Nucleus accumbens (tissue), 56 donors: ENCODE measurements at regions not wholly inside any gene's neighbourhood (a gene's known extent, or its start where the extent isn't known, plus 50 kb on each side); places are given as distances from the start of the nearest gene placed in this dataset.
A peak's percentile ranks its signal among the peaks of the same experiment; 100 is the strongest.

Source experiments
- DNase-seq, 56 donors: peaks; one replicate each; lab custom pipeline; 2025; lab: John Stamatoyannopoulos, UW

DNA sequence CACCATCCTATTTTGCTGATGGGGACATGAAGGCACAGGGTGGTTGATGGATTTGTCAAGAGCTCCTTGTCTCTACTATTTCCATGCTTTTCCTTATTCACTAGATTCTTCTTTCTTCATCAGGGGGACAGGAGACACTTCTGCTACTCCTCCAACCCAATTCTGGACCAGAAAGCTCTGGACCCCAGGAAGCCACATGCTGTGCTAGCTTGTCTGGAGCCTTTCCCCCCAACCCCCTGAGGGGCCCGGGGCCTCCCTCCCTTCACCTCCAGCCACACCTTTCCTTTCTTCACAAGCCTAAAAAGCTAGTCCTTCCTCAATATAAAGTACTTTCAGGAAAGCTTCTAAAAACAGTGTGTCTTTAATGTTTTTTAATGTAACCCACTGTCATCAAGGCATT lies 75.1 kb upstream of the CAPRIN2 start:
- DNase-seq: no peak

DNA sequence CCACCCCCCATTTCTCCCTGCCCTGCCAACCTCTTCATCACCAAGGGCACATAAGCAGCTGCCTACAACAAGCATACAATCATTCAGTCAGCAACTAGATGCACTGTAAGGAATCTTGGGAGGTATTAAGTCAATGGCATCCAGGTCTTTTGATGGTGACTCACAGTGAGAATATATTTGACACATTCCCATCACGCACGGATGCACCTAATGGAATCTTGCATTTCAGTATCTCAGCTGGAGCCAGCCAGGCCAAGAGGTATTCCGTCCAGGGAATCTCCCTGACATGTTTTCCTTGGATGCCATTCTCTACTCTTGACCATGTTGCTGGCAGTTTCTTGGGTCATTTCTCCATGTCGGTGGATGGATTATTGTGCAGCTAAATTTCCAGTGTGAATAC lies 73.9 kb upstream of the CAPRIN2 start:
- DNase-seq: no peak

- no peak for DNase-seq
Observed at GRCh38 chr12:30827101-30828066, 72.6 kb upstream of the CAPRIN2 start.

GRCh38 chr12:30826276-30826675 lies 71.5 kb upstream of the CAPRIN2 start:
- no peak for DNase-seq

GRCh38 chr12:30825341-30825740 lies 70.6 kb upstream of the CAPRIN2 start:
- DNase-seq: no peak

DNA sequence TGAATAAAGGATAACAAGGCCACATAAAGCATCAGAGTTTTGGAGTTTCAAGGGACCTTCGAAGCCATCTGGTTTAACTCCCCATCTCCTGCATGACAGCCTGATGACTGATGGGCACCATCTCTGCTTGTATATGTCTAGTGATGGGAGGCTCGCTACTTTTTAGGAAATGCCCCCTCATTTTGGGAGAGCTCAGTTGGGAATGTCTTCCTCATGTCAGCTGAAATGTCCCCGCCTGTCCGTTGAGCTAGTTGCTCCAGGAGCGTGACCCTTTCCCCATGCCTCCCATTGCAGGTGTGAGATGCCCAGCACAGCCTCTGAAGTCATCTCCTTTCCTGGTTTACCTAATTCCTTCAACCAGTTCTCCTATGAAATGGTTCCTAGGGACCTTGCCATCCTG lies 69.6 kb upstream of the CAPRIN2 start:
- DNase-seq: no peak

GRCh38 chr12:30823764-30824163 lies 69.0 kb upstream of the CAPRIN2 start:
- DNase-seq: no peak

- DNase-seq: peak in 26 of 56 donors; percentile 10 to 67 (median 34)
Observed at GRCh38 chr12:30823156-30823699, 68.5 kb upstream of the CAPRIN2 start.

DNA sequence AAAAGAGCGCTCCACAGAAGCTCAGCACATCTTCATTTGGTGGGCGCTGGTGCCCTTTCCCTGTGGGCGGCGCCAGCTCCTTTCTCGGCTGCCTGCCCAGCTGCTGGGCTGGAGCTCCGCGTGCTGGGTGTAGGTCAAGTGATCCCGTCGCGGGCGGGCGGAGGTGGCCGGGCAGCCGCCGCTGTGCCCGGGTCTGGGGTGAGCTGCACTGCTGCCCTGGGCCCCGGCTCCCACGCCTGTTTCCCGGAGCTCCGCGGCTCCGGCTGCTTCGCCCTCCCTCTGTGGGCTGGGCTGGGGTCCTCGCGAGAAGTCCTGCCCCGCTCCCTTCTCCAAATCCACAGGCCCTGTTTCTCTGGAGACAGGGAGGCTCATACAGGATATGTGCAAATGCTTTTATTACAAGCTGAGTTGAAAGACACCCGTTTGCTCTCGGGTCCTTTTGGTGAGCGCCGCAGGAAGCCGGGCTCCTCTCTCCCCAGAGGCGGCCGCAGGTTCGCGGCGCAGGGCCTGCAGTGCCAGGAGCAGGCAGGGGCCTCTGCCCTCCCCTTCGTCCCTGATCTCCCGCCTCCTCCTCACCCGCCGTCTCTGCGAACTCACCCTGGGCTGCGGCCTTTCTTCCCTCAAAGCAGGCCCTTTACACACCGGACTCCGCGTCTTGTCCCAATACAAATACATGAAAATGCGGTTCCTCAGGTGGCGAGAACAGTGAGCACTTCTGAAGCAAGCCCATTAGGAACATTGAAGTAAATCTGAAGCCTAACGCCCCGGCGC lies 67.8 kb upstream of the CAPRIN2 start:
- peak in 54 of 56 donors; percentile 12 to 83 (median 54) for DNase-seq

DNA sequence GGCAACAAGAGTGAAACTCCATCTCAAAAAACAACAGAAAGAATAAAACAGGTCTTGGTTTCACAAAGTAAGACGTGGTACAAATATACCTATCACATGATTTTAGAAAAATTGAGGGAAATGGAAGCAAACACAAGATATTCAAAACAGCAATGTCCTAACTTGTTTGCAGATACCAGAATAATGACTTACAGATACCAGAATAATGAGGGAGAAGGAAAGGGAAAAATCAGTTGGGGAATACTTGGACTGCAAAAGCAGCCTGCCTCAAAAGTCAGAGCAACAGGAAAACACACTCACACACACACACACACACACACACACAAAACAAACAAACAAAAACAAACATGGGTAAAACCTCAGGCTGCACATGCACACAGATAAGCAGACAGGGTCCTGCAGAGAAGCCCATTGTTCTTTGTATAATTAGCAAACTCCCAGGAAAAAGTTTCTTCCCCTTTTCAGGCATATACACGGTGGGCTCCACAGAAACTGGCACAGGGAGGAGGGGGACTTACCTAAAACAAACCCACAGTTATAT lies 65.7 kb upstream of the CAPRIN2 start:
- no peak for DNase-seq

DNA sequence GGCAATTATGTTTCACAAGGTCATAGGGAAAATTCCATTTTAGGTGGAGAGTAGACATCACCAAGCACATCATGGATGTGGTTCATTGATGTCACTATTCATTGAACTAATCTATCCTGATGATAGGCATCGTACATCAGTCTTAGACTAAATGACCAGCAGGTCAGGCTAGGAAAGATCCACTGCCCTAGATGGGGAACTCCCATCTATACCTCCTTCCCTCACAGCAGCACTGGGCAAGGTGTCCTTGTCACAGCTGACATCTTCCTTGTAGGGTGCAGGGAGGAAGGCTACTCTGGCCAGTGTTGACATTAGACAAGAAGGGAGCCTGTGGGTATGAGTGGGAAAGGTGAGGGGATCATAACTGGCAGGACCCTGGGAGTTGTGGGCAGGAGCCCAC lies 63.8 kb upstream of the CAPRIN2 start:
- DNase-seq: no peak

DNA sequence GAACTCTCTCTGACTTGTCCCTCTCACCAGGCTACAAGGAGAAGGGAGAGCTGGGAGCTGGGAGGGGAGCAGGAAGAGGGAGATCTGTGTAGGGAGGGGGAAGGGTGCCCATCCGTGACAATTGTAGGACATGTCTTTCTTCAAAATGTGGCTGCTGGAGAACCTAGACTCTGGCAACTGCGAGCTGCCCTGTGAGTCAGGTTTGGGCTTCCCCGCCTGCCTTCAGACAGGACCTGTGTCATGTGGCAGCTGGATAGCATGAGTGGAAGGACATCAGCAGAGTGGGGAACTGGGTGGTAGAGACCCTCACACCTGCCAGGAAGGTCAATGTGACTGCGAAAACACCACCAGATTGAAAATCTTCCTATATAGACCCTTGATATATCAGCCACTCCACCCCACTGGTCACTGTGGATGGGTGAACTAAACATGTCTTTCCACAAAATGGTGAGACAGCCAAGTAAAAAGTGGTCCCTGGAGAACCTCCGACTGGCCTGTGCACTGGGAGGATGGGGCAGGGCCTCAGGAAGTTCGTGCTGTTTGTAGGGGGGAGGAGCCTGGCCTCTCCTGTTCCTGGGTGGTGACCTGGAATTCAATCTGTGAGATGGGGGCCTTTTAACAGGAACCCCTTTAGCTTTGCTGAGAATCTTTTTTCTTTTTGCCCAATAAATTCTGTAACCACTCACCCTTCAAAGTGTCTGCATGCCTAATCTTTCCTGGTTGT lies 62.2 kb upstream of the CAPRIN2 start:
- DNase-seq: no peak

GRCh38 chr12:30814295-30814655 lies 59.5 kb upstream of the CAPRIN2 start:
- DNase-seq: no peak

- no peak for DNase-seq
Observed at GRCh38 chr12:30813525-30814294, 59.0 kb upstream of the CAPRIN2 start.

- no peak for DNase-seq
Observed at GRCh38 chr12:30811966-30812365, 57.2 kb upstream of the CAPRIN2 start.

DNA sequence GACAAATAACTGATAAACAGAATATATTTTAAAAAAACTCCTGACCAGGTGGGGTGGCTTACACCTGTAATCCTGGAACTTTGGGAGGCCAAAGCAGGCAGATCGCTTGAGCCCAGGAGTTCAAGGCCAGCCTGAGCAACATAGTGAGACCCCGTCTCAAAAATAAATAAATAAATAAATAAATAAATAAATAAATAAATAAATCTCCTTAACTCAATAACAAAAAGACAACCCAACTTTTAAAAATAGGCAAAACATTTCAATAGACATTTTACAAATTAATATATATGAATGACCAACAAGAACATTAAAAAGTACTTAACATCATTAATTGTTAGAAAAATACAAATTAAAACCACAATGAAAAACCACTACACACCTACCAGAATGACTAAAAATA lies 56.2 kb upstream of the CAPRIN2 start:
- no peak for DNase-seq

GRCh38 chr12:30807695-30808034 lies 52.9 kb upstream of the CAPRIN2 start:
- DNase-seq: no peak

DNA sequence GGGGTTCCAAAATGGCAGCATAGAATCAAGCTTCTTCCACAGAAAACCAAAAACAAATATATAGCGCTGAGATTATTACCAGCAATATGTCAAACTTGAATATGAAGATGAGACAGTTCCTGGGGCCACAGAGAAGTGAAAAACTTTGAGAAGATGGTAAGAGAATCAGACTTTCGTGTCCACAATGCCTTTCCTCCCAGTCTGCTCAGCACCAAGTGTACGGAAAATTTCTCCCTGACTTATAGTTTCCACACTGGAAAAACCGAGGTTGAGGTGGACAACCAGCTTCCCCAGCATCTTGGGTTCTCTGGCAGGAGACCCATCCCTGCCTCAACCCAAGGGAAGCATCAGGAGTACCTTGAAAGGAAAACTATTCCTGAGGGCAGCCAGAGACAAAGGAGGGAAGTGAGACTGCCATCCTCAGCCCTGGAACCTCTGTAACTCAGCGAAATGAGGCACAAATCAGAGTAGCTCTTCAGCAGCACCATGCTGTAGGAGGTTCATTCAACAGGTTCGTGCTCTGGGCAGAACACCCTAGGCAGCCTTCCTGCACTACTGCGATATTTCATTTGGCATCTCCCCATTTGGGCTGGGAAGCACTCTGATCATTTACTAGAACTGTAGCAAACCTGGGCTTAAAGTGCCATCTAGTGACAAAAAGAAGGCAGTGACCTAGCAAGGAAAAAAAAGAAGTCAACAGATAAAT lies 52.4 kb upstream of the CAPRIN2 start:
- peak in 11 of 56 donors; percentile 2 to 47 (median 17) for DNase-seq

- DNase-seq: no peak
Observed at GRCh38 chr12:30805959-30806358, 51.2 kb upstream of the CAPRIN2 start.
